Upper lobe of left lung (tissue), 6 donors: ENCODE measurements at regions not wholly inside any gene's neighbourhood (a gene's known extent, or its start where the extent isn't known, plus 50 kb on each side); places are given as distances from the start of the nearest gene placed in this dataset.

Experiments
- ATAC-seq, 2 donors: fragments of 200-7000 bp; cut with Tn5 transposase; one replicate each; pipeline ENCODE4 v1.9.1; 2022; ENCODE audit warnings: mild to moderate bottlenecking in 2 of 2, moderate library complexity in 2 of 2; ENCODE audit not compliant: low FRiP score in 2 of 2
- DNase-seq, 2 donors: peaks; one replicate each; pipeline ENCODE4 v3.0.0-alpha.2; 2019 to 2020
- H3K27ac ChIP-seq, 4 donors: fragments of 200-600 bp; sonication (generic); one replicate each; pipeline ENCODE4 v1.5.1; 2016 to 2019
- H3K27me3 ChIP-seq, 4 donors: fragments of 200-600 bp; sonication (generic); one replicate each; pipeline ENCODE4 v1.5.1; 2017 to 2019
- H3K36me3 ChIP-seq, 4 donors: fragments of 200-600 bp; sonication (generic); one replicate each; pipeline ENCODE4 v1.5.1; 2016 to 2019
- H3K4me1 ChIP-seq, 4 donors: fragments of 200-600 bp; sonication (generic); one replicate each; pipeline ENCODE4 v1.5.1; 2018 to 2019
- H3K4me3 ChIP-seq, 4 donors: fragments of 200-600 bp; sonication (generic); one replicate each; pipeline ENCODE4 v1.5.1; 2017 to 2019; ENCODE audit warnings: mild to moderate bottlenecking in 2 of 4, moderate library complexity in 1 of 4
- H3K9me3 ChIP-seq, 4 donors: fragments of 200-600 bp; sonication (generic); one replicate each; pipeline ENCODE4 v1.5.1; 2018 to 2019
- CTCF ChIP-seq, 6 experiments: fragments of 450-650 bp in 4 of 6; fragments of 200-600 bp in 2 of 6; sonication (generic) in 2 of 6; IDR thresholded peaks; one replicate each; pipeline ENCODE4 v1.5.1; 2016 to 2019; ENCODE audit warnings: antibody characterized with exemption in 6 of 6
- EP300 ChIP-seq, 4 donors: sonication (generic); formaldehyde crosslinking; IDR thresholded peaks; one replicate each; pipeline ENCODE4 v1.5.1; 2017; ENCODE audit warnings: antibody characterized with exemption in 4 of 4, control low read depth in 2 of 4
- POLR2A ChIP-seq, 4 donors: fragments of 450-650 bp; IDR thresholded peaks; one replicate each; pipeline ENCODE4 v1.5.1; 2016 to 2017; ENCODE audit warnings: antibody characterized with exemption in 4 of 4, mild to moderate bottlenecking in 2 of 4
- POLR2AphosphoS5 ChIP-seq, 2 donors: sonication (generic); formaldehyde crosslinking; IDR thresholded peaks; one replicate each; pipeline ENCODE4 v1.5.1; 2017; ENCODE audit warnings: antibody characterized with exemption in 2 of 2
- WGBS, 2 donors: methylation state at CpG; one replicate each; pipeline ENCODE4 v1.1.5; 2017 to 2018; 5-methylcytosine and 5-hydroxymethylcytosine counted together
- donor health status: DM: no; HTN: no; CAD: no; lungs with moderate emphysema.
- donor health status: DM: no; HTN: yes; CAD: no; lungs with severe emphysema.

GRCh38 chr4:45566896-45567603 lies 556.8 kb downstream of the GABRG1 start:
- Histone ChIP-seq H3K4me1 (no peaks in the 10 kb centered on the region), H3K9me3 (no peaks in the 10 kb centered on the region), H3K36me3 (no peaks in the 10 kb centered on the region), H3K27me3 (no peaks in the 10 kb centered on the region), H3K4me3 (no peak overlapping the region), H3K27ac (no peak overlapping the region)
- DNase-seq (peak in 1 of 2 donors; percentile 69), ATAC-seq (no peak)
- WGBS, 2 donors, result 83 to 85% methylated on average over 9 to 17 of the region's 19 CpGs
- TF ChIP-seq POLR2A (IDR thresholded peaks at IDR 0.05) (no peak), CTCF (IDR thresholded peaks at IDR 0.05) (no peak), EP300 (IDR thresholded peaks at IDR 0.05) (no peak), POLR2AphosphoS5 (IDR thresholded peaks at IDR 0.05) (no peak)

GRCh38 chr4:45554423-45554822 lies 569.4 kb downstream of the GABRG1 start:
- H3K27me3 ChIP-seq, result no peaks in the 10 kb centered on the region
- no peak overlapping the region for H3K4me3 ChIP-seq
- WGBS, 2 donors, result 63 to 68% methylated on average over 1 of the region's 1 CpG
- TF ChIP-seq CTCF (IDR thresholded peaks at IDR 0.05), result no peak
- TF ChIP-seq EP300 (IDR thresholded peaks at IDR 0.05), result no peak
- TF ChIP-seq POLR2AphosphoS5 (IDR thresholded peaks at IDR 0.05), result no peak
- TF ChIP-seq POLR2A (IDR thresholded peaks at IDR 0.05), result no peak
- H3K4me1 ChIP-seq, result no peaks in the 10 kb centered on the region
- no peak overlapping the region for H3K27ac ChIP-seq
- H3K36me3 ChIP-seq, result no peaks in the 10 kb centered on the region
- H3K9me3 ChIP-seq, result no peaks in the 10 kb centered on the region
- ATAC-seq, result no peak
- no peak for DNase-seq

DNA sequence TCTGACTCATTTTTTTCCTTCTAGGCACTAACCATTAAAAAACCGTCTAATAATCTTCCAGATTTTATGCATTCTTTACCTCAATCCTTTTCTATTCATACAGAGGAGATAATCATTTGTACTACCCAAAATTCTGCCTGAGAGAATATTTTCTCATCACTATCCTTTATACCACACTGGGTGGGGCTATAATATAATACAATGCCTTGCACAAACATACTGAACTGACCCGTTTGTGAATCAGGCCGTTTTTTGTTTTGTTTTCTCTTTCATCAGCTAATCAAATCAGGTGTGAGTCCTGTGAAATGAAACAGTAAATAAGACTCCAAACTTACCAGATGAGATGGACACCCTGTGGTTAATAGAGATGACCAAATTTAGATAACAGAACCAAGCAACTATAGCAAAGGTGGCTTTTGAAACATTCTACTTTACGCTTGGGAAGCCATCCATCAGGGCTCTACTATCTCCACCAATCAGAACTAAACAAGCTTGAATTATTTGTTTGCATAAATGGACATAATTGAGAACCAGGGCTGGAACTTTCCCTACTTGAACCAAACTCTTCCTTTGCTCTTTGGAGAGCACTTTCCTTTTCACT lies 573.0 kb downstream of the GABRG1 start:
- WGBS, 2 donors, result 39 to 43% methylated on average over 4 of the region's 4 CpGs
- ATAC-seq, result no peak
- no peak for TF ChIP-seq POLR2A (IDR thresholded peaks at IDR 0.05)
- no peak for TF ChIP-seq POLR2AphosphoS5 (IDR thresholded peaks at IDR 0.05)
- TF ChIP-seq EP300 (IDR thresholded peaks at IDR 0.05), result no peak
- no peak for TF ChIP-seq CTCF (IDR thresholded peaks at IDR 0.05)
- Histone ChIP-seq H3K4me3 (no peak overlapping the region), H3K4me1 (no peaks in the 10 kb centered on the region), H3K27ac (no peak overlapping the region), H3K36me3 (no peaks in the 10 kb centered on the region), H3K9me3 (no peaks in the 10 kb centered on the region), H3K27me3 (no peaks in the 10 kb centered on the region)
- DNase-seq, result no peak

DNA sequence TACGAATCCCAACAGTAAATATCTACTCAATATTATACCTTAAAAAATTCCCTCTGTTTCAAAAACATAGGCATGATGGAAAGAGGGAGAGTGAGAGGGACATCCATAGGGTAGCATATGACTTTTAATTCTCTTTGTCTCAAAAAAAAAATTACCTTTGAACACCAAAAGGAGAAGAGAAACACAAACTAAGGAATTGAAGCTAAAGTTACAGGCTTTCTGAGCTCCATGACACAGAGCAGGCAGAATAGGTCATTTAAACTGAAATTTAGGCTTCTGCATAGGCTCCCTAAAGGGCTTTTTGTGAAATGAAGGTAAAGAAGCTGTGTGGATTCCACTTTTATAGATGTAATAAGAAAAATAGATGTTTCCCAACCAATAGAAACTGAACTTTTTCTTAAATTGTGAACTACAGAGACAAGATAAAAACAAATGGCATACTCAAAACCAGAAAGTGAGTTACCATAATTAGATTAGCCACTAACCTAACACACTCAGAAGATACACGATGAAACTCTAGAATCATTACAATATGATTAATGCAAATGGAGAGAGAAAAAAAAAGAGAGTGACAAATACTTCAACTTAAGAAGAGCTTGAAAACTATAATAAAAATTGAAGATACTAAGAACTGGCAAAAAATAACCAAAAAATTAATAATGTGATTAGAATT lies 584.6 kb downstream of the GABRG1 start:
- 89 to 91% methylated on average over 2 of the region's 2 CpGs for WGBS, 2 donors

More for the DNA sequence above, 584.6 kb downstream of the GABRG1 start:
- Histone ChIP-seq H3K9me3 (peaks cover 0 to 4% (median 0%) of the 10 kb centered on the region in 4 donors), H3K27ac (no peak overlapping the region), H3K27me3 (no peaks in the 10 kb centered on the region), H3K4me1 (no peaks in the 10 kb centered on the region), H3K36me3 (no peaks in the 10 kb centered on the region), H3K4me3 (no peak overlapping the region)
- no peak for TF ChIP-seq POLR2AphosphoS5 (IDR thresholded peaks at IDR 0.05)
- no peak for TF ChIP-seq CTCF (IDR thresholded peaks at IDR 0.05)
- no peak for TF ChIP-seq POLR2A (IDR thresholded peaks at IDR 0.05)
- no peak for TF ChIP-seq EP300 (IDR thresholded peaks at IDR 0.05)
- DNase-seq (no peak), ATAC-seq (no peak)
